Keratinocyte (primary cell): ENCODE measurements at regions not wholly inside any gene's neighbourhood (a gene's known extent, or its start where the extent isn't known, plus 50 kb on each side); places are given as distances from the start of the nearest gene placed in this dataset.

ENCODE experiments used
- DNase-seq: peaks from one replicate; pipeline ENCODE4 v3.0.0-alpha.2; 2011; ENCODE audit warnings: low read depth, missing footprints, low spot score
- FAIRE-seq: peaks from 2 replicates; lab custom pipeline; 2011; peaks lifted over from hg19 to GRCh38; lab: Jason Lieb, UNC
- H2AFZ ChIP-seq: 2 replicates; pipeline ENCODE4 v1.6.0; 2012; ENCODE audit warnings: low read length, control low read depth, inconsistent platforms; ENCODE audit not compliant: control insufficient read depth
- H3K27ac ChIP-seq: 2 replicates; pipeline ENCODE4 v1.5.1; 2011; ENCODE audit warnings: low read length; ENCODE audit not compliant: control insufficient read depth, insufficient read depth
- H3K27me3 ChIP-seq: 3 replicates; pipeline ENCODE4 v1.6.0; 2011; ENCODE audit warnings: low read length; ENCODE audit not compliant: control insufficient read depth, insufficient read depth; ENCODE audit errors: extremely low read depth
- H3K36me3 ChIP-seq, 2 experiments: 2 replicates in 1 of 2; 3 replicates in 1 of 2; pipeline ENCODE4 v1.5.1; 2011; ENCODE audit warnings: low read length in 2 of 2, mild to moderate bottlenecking in 1 of 2; ENCODE audit not compliant: control insufficient read depth in 2 of 2, insufficient read depth in 2 of 2; ENCODE audit errors: extremely low read depth in 1 of 2
- H3K4me1 ChIP-seq: 3 replicates; pipeline ENCODE4 v1.5.1; 2011; ENCODE audit warnings: low read length; ENCODE audit not compliant: control insufficient read depth, insufficient read depth; ENCODE audit errors: extremely low read depth
- H3K4me2 ChIP-seq: 3 replicates; pipeline ENCODE4 v1.6.0; 2011; ENCODE audit warnings: low read depth, low read length; ENCODE audit not compliant: control insufficient read depth, insufficient read depth; ENCODE audit errors: extremely low read depth
- H3K4me3 ChIP-seq, 3 experiments: fragments of 200-600 bp in 1 of 3; sonication (generic) in 1 of 3; 2 replicates in 2 of 3; 3 replicates in 1 of 3; pipeline ENCODE4 v1.5.1; 2011 to 2016; ENCODE audit warnings: low read length in 3 of 3, mild to moderate bottlenecking in 3 of 3, control low read depth in 2 of 3, inconsistent platforms in 1 of 3, low read depth in 1 of 3, mixed read lengths in 1 of 3, mixed run types in 1 of 3, moderate library complexity in 1 of 3; ENCODE audit not compliant: control insufficient read depth in 2 of 3, insufficient read depth in 2 of 3; ENCODE audit errors: extremely low read depth in 1 of 3
- H3K79me2 ChIP-seq: 2 replicates; pipeline ENCODE4 v1.6.0; 2012; ENCODE audit warnings: low read length; ENCODE audit not compliant: control insufficient read depth, insufficient read depth
- H3K9ac ChIP-seq: 3 replicates; pipeline ENCODE4 v1.6.0; 2011; ENCODE audit warnings: low read length; ENCODE audit not compliant: control insufficient read depth, insufficient read depth; ENCODE audit errors: extremely low read depth
- H3K9me1 ChIP-seq: 3 replicates; pipeline ENCODE4 v1.6.0; 2011; ENCODE audit warnings: low read length; ENCODE audit not compliant: control insufficient read depth, insufficient read depth; ENCODE audit errors: extremely low read depth
- H3K9me3 ChIP-seq: 2 replicates; pipeline ENCODE4 v1.5.1; 2012; ENCODE audit warnings: low read depth, low read length; ENCODE audit not compliant: control insufficient read depth
- H4K20me1 ChIP-seq: 3 replicates; pipeline ENCODE4 v1.6.0; 2011; ENCODE audit warnings: low read length; ENCODE audit not compliant: control insufficient read depth, insufficient read depth; ENCODE audit errors: extremely low read depth
- EZH2 ChIP-seq: IDR thresholded peaks from one replicate; pipeline ENCODE4 v1.6.1; 2012; ENCODE audit warnings: inconsistent platforms, mild to moderate bottlenecking, low read length, moderate library complexity
- dilution Hi-C: fragments of 300-500 bp; cut with MboI; formaldehyde crosslinking; loops from one replicate; pipeline ENCODE4 v1.7.0; 2020; ENCODE audit warnings: low sequenced_read_pairs; ENCODE audit not compliant: extremely low pct_ligation_motif_present
- TF ChIP-seq, protein P1 (sequence below), 3 experiments: IDR thresholded peaks in 1 of 3; conservative IDR thresholded peaks in 1 of 3; optimal IDR thresholded peaks in 1 of 3; 2 replicates in 2 of 3; 3 replicates in 1 of 3; pipeline versions ENCODE3 to v1.5.1; 2011; ENCODE audit warnings: low read length in 3 of 3, mild to moderate bottlenecking in 3 of 3, moderate library complexity in 2 of 3, control low read depth in 1 of 3, inconsistent platforms in 1 of 3; ENCODE audit not compliant: insufficient read depth in 2 of 3; ENCODE audit errors: extremely low read depth in 1 of 3

DNA sequence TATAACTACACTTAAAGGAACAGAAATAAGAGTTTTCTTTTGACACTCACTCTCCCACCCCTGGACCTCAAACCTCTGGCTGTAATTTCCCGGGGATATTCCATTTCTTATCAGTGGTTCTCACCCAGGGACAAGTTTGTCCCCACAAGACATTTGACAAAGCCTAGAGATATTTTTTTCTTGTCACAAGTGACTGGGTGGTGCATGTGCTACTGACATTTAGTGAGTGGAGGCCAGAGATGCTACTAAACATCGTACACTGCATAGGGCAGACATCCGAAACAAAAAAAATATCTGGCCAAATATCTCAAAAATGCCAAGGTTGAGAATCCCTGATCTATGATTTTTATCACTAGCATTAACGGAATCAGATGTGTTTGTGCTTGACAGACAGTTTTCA is 168.0 kb upstream of the FRMD4B start:
- DNase-seq: no peak
- Histone ChIP-seq H3K79me2 (no peaks in the 10 kb centered on the region), H4K20me1 (no peaks in the 10 kb centered on the region), H2AFZ (no peak overlapping the region), H3K27me3 (peaks cover 5% of the 10 kb centered on the region), H3K4me2 (no peak overlapping the region), H3K9me3 (no peaks in the 10 kb centered on the region), H3K36me3 (no peaks in the 10 kb centered on the region), H3K27ac (no peak overlapping the region), H3K4me3 (no peak overlapping the region), H3K9me1 (no peaks in the 10 kb centered on the region), H3K4me1 (no peaks in the 10 kb centered on the region), H3K9ac (no peak overlapping the region)
- TF ChIP-seq, protein P1, sequence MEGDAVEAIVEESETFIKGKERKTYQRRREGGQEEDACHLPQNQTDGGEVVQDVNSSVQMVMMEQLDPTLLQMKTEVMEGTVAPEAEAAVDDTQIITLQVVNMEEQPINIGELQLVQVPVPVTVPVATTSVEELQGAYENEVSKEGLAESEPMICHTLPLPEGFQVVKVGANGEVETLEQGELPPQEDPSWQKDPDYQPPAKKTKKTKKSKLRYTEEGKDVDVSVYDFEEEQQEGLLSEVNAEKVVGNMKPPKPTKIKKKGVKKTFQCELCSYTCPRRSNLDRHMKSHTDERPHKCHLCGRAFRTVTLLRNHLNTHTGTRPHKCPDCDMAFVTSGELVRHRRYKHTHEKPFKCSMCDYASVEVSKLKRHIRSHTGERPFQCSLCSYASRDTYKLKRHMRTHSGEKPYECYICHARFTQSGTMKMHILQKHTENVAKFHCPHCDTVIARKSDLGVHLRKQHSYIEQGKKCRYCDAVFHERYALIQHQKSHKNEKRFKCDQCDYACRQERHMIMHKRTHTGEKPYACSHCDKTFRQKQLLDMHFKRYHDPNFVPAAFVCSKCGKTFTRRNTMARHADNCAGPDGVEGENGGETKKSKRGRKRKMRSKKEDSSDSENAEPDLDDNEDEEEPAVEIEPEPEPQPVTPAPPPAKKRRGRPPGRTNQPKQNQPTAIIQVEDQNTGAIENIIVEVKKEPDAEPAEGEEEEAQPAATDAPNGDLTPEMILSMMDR (optimal IDR thresholded peaks at IDR 0.05 in 1 of 3, IDR thresholded peaks at IDR 0.05 in 1 of 3, conservative IDR thresholded peaks at IDR 0.05 in 1 of 3; ENCODE audit: extremely low read depth in 1 of 3, insufficient read depth in 2 of 3, low read length in 3 of 3): no peak
- no peak for TF ChIP-seq EZH2
- FAIRE-seq: no peak
- dilution Hi-C loops: no loop called here

DNA sequence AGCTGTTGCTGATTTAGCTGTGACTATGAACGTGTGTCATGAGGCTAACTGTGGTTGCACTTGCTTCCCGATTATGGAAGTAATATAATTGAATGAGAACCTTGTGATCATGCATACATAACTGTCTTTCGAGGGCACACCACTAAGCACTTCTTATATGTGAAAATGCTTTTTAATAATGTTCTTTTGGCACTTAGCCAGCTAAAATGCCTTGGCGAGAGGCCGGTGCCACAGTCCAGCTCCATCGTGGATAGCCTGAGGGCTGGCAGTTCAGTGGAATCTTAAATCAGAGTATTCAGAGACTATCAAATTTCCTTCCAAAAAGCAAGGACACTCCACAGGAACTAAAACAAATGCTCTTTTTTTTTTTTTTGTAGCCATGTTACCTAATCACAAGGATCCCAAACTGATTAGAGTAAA is 161.6 kb upstream of the FRMD4B start:
- dilution Hi-C loops: no loop called here
- TF ChIP-seq EZH2: no peak
- TF ChIP-seq, protein P1 (optimal IDR thresholded peaks at IDR 0.05 in 1 of 3, IDR thresholded peaks at IDR 0.05 in 1 of 3, conservative IDR thresholded peaks at IDR 0.05 in 1 of 3; ENCODE audit: extremely low read depth in 1 of 3, insufficient read depth in 2 of 3, low read length in 3 of 3): no peak
- Histone ChIP-seq H3K9ac (no peak overlapping the region), H3K4me3 (no peak overlapping the region), H3K36me3 (no peaks in the 10 kb centered on the region), H3K9me3 (no peaks in the 10 kb centered on the region), H2AFZ (no peak overlapping the region), H3K4me1 (peaks cover 5% of the 10 kb centered on the region), H3K4me2 (no peak overlapping the region), H4K20me1 (no peaks in the 10 kb centered on the region), H3K27ac (no peak overlapping the region), H3K27me3 (no peaks in the 10 kb centered on the region), H3K9me1 (no peaks in the 10 kb centered on the region), H3K79me2 (no peaks in the 10 kb centered on the region)
- DNase-seq (no peak), FAIRE-seq (no peak)
